H1 (cell line): ENCODE measurements at regions not wholly inside any gene's neighbourhood (a gene's known extent, or its start where the extent isn't known, plus 50 kb on each side); places are given as distances from the start of the nearest gene placed in this dataset.

Source experiments
- CTCF ChIA-PET: fragments of 300-600 bp; sonication (Branson Sonifier 250); formaldehyde crosslinking; loops from one replicate; lab custom pipeline; 2021; ENCODE audit not compliant: partially characterized antibody; lab: Charles Lee
- POLR2A ChIA-PET: fragments of 300-600 bp; sonication (Branson Sonifier 250); formaldehyde crosslinking; loops from one replicate; lab custom pipeline; 2021; ENCODE audit warnings: inconsistent platforms; ENCODE audit not compliant: partially characterized antibody; lab: Charles Lee
- DNase-seq, 2 experiments: peaks; one replicate each; pipeline versions ENCODE4 v3.0.0 to v3.0.0-alpha.2; 2010 to 2022; ENCODE audit warnings: low spot score in 2 of 2, low read depth in 1 of 2, mixed read lengths in 1 of 2
- FAIRE-seq: peaks from 2 replicates; lab custom pipeline; 2011; peaks lifted over from hg19 to GRCh38; lab: Jason Lieb, UNC
- H2AFZ ChIP-seq: 2 replicates; pipeline ENCODE4 v1.8.1; 2012; ENCODE audit warnings: low read length, inconsistent platforms
- H2AK5ac ChIP-seq: 2 replicates; pipeline ENCODE4 v1.6.1; 2013; ENCODE audit warnings: low read depth, low read length
- H2BK120ac ChIP-seq: replicated peaks from 2 replicates; pipeline ENCODE3; 2013; ENCODE audit warnings: low read depth, low read length, inconsistent platforms
- H2BK12ac ChIP-seq: 2 replicates; pipeline ENCODE4 v1.6.1; 2013; ENCODE audit warnings: low read depth, low read length
- H2BK15ac ChIP-seq: 2 replicates; pipeline ENCODE4 v1.6.1; 2013; ENCODE audit warnings: low read length
- H2BK20ac ChIP-seq: 2 replicates; pipeline ENCODE4 v1.6.1; 2013; ENCODE audit warnings: low read length
- H2BK5ac ChIP-seq: 2 replicates; pipeline ENCODE4 v1.6.1; 2013; ENCODE audit warnings: low read depth, low read length
- H3K14ac ChIP-seq: 2 replicates; pipeline ENCODE4 v1.6.1; 2013; ENCODE audit warnings: inconsistent platforms; ENCODE audit not compliant: insufficient read length
- H3K18ac ChIP-seq: 2 replicates; pipeline ENCODE4 v1.6.1; 2013; ENCODE audit warnings: low read length; ENCODE audit errors: extremely low read depth
- H3K23ac ChIP-seq: 2 replicates; pipeline ENCODE4 v1.6.1; 2013; ENCODE audit warnings: inconsistent platforms; ENCODE audit not compliant: insufficient read length
- H3K23me2 ChIP-seq: 2 replicates; pipeline ENCODE4 v1.6.1; 2013; ENCODE audit warnings: low read depth, low read length
- H3K27ac ChIP-seq: 2 replicates; pipeline ENCODE4 v1.6.1; 2011; ENCODE audit warnings: low read depth, low read length, inconsistent platforms
- H3K27me3 ChIP-seq, 4 experiments: replicated peaks in 1 of 4; 1 replicate in 1 of 4; 2 replicates in 3 of 4; pipeline versions ENCODE4 v1.6.1 to v1.8.1; 2011 to 2013; ENCODE audit warnings: low read length in 3 of 4, mild to moderate bottlenecking in 3 of 4, inconsistent platforms in 2 of 4, mixed read lengths in 2 of 4, moderate library complexity in 1 of 4; ENCODE audit not compliant: control insufficient read depth in 3 of 4, insufficient read depth in 3 of 4; ENCODE audit errors: extremely low read depth in 1 of 4
- H3K36me3 ChIP-seq, 4 experiments: 2 replicates each; pipeline versions ENCODE4 v1.6.1 to v1.8.1; 2011 to 2013; ENCODE audit warnings: mild to moderate bottlenecking in 4 of 4, low read length in 3 of 4, moderate library complexity in 2 of 4, control low read depth in 1 of 4, inconsistent platforms in 1 of 4; ENCODE audit not compliant: insufficient read depth in 4 of 4, control insufficient read depth in 2 of 4
- H3K4ac ChIP-seq: replicated peaks from 2 replicates; pipeline ENCODE3; 2013; ENCODE audit warnings: low read length, low read depth, mixed read lengths, inconsistent platforms; ENCODE audit not compliant: insufficient read length
- H3K4me1 ChIP-seq, 4 experiments: replicated peaks in 1 of 4; 1 replicate in 1 of 4; 2 replicates in 3 of 4; pipeline versions ENCODE4 v1.6.1 to v1.8.1; 2011 to 2013; ENCODE audit warnings: low read length in 3 of 4, inconsistent platforms in 2 of 4, mixed read lengths in 1 of 4; ENCODE audit not compliant: insufficient read depth in 4 of 4, control insufficient read depth in 3 of 4
- H3K4me2 ChIP-seq, 2 experiments: 2 replicates each; pipeline versions ENCODE4 v1.6.1 to v1.8.1; 2011 to 2013; ENCODE audit warnings: low read depth in 2 of 2, low read length in 2 of 2, control low read depth in 1 of 2, inconsistent platforms in 1 of 2, mild to moderate bottlenecking in 1 of 2; ENCODE audit not compliant: insufficient read depth in 1 of 2
- H3K4me3 ChIP-seq, 4 experiments: fragments of 200-600, 300-600 bp in 1 of 4; sonication (generic), shearing (Covaris generic), sonication (Bioruptor Twin) in 1 of 4; 2 replicates each; pipeline versions ENCODE4 v1.5.1 to v1.8.1; 2011 to 2016; ENCODE audit warnings: low read length in 4 of 4, low read depth in 3 of 4, control low read depth in 2 of 4, inconsistent platforms in 2 of 4, mild to moderate bottlenecking in 2 of 4, mixed read lengths in 1 of 4, moderate library complexity in 1 of 4; ENCODE audit not compliant: insufficient read depth in 2 of 4; ENCODE audit errors: extremely low read depth in 1 of 4
- H3K56ac ChIP-seq: replicated peaks from 2 replicates; pipeline ENCODE3; 2013; ENCODE audit warnings: low read depth, mild to moderate bottlenecking, mixed read lengths, low read length, inconsistent platforms; ENCODE audit not compliant: insufficient read length
- H3K79me1 ChIP-seq: 2 replicates; pipeline ENCODE4 v1.6.1; 2013; ENCODE audit warnings: low read depth, low read length, control low read depth
- H3K79me2 ChIP-seq, 2 experiments: 2 replicates each; pipeline versions ENCODE4 v1.6.1 to v1.8.1; 2012 to 2013; ENCODE audit warnings: low read length in 2 of 2, mild to moderate bottlenecking in 2 of 2, inconsistent platforms in 1 of 2; ENCODE audit not compliant: insufficient read depth in 2 of 2, control insufficient read depth in 1 of 2
- H3K9ac ChIP-seq, 4 experiments: replicated peaks in 1 of 4; 1 replicate in 1 of 4; 2 replicates in 3 of 4; pipeline versions ENCODE4 v1.6.1 to v1.8.1; 2011 to 2013; ENCODE audit warnings: low read depth in 3 of 4, low read length in 3 of 4, control low read depth in 2 of 4, mild to moderate bottlenecking in 2 of 4, moderate library complexity in 2 of 4, inconsistent platforms in 1 of 4; ENCODE audit errors: extremely low read depth in 1 of 4
- H3K9me3 ChIP-seq, 2 experiments: 2 replicates each; pipeline versions ENCODE4 v1.6.1 to v1.8.1; 2012 to 2013; ENCODE audit warnings: mild to moderate bottlenecking in 2 of 2, moderate library complexity in 2 of 2, control low read depth in 1 of 2, inconsistent platforms in 1 of 2, low read depth in 1 of 2, low read length in 1 of 2, mixed read lengths in 1 of 2; ENCODE audit not compliant: insufficient read depth in 2 of 2
- H4K20me1 ChIP-seq, 2 experiments: replicated peaks in 1 of 2; 2 replicates each; pipeline versions ENCODE3 to v1.8.1; 2011 to 2013; ENCODE audit warnings: inconsistent platforms in 2 of 2, low read length in 2 of 2, mild to moderate bottlenecking in 1 of 2; ENCODE audit not compliant: insufficient read depth in 2 of 2, control insufficient read depth in 1 of 2
- H4K5ac ChIP-seq: 2 replicates; pipeline ENCODE4 v1.6.1; 2013; ENCODE audit warnings: low read length, low read depth, mixed read lengths, inconsistent platforms; ENCODE audit not compliant: insufficient read length
- H4K8ac ChIP-seq: 2 replicates; pipeline ENCODE4 v1.8.0; 2013; ENCODE audit warnings: mild to moderate bottlenecking, moderate library complexity, low read length, inconsistent platforms; ENCODE audit not compliant: insufficient read depth; ENCODE audit errors: extremely low read depth
- H4K91ac ChIP-seq: replicated peaks from 2 replicates; pipeline ENCODE3; 2013; ENCODE audit warnings: low read length, mixed read lengths, inconsistent platforms; ENCODE audit not compliant: insufficient read length
- BCL11A ChIP-seq, 2 experiments: IDR thresholded peaks; one replicate each; pipeline ENCODE4 v1.6.1; 2011; ENCODE audit warnings: low read depth in 2 of 2, low read length in 2 of 2, mild to moderate bottlenecking in 2 of 2
- FOSL1 ChIP-seq: IDR thresholded peaks from 2 replicates; pipeline ENCODE4 v1.6.1; 2011; ENCODE audit warnings: mild to moderate bottlenecking, low read depth, low read length, moderate library complexity; ENCODE audit not compliant: insufficient read depth
- POLR2A ChIP-seq, 2 experiments: IDR thresholded peaks; 1 replicate in 1 of 2; 2 replicates in 1 of 2; pipeline ENCODE4 v1.6.1; 2011; ENCODE audit warnings: low read depth in 2 of 2, low read length in 2 of 2, mild to moderate bottlenecking in 2 of 2; ENCODE audit errors: control extremely low read depth in 1 of 2
- SP2 ChIP-seq: IDR thresholded peaks from 2 replicates; pipeline ENCODE4 v1.6.1; 2012; ENCODE audit warnings: mild to moderate bottlenecking, low read length, inconsistent platforms
- SP4 ChIP-seq: IDR thresholded peaks from 2 replicates; pipeline ENCODE4 v1.6.1; 2012; ENCODE audit warnings: low read length, inconsistent platforms
- ZNF274 ChIP-seq: IDR thresholded peaks from 2 replicates; pipeline ENCODE4 v1.7.0; 2012; ENCODE audit warnings: low read length, borderline replicate concordance; ENCODE audit errors: extremely low read depth
- WGBS, 2 experiments: shearing (Covaris generic) in 1 of 2; methylation state at CpG; one replicate each; pipeline versions ENCODE4 v1.1.6 to v1.1.7; 2013 to 2015; ENCODE audit warnings: low lambda C conversion rate in 2 of 2, mixed read lengths in 2 of 2, inconsistent platforms in 1 of 2, low coverage in 1 of 2, missing lambda C conversion rate in 1 of 2; ENCODE audit not compliant: insufficient replicate concordance in 2 of 2, insufficient coverage in 1 of 2, insufficient read length in 1 of 2; ENCODE audit errors: extremely low coverage in 1 of 2, missing lambda C conversion rate in 1 of 2; 5-methylcytosine and 5-hydroxymethylcytosine counted together
- TF ChIP-seq, protein P1 (sequence below): IDR thresholded peaks from 2 replicates; pipeline ENCODE4 v1.6.1; 2011; ENCODE audit warnings: low read depth, mild to moderate bottlenecking, low read length; ENCODE audit not compliant: insufficient read depth
- TF ChIP-seq, protein P2 (sequence below): IDR thresholded peaks from 2 replicates; pipeline ENCODE4 v1.6.1; 2012; ENCODE audit warnings: low read length, inconsistent platforms
- TF ChIP-seq, protein P3 (sequence below): IDR thresholded peaks from 2 replicates; pipeline ENCODE4 v1.6.1; 2012; ENCODE audit warnings: inconsistent platforms

DNA sequence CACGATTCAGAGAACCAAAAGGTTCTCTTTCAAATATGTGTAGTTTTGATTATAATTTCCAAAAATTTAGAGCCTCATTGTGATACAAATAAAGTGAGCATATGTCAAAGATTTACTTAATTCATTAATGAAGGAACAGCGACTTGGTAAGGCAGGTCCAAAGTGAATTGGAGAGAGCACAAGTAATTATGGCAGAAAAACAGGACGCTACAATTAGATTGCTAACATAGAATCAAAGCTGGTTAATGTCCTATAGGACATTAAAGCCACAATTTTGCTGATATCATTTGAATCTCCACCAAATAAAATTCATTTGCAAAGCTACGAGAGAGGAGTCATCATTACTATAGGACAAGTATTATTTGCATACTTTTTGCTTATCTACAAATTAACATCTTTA is 164.2 kb downstream of the CCER1 start:
- Histone ChIP-seq H2BK20ac (no peak overlapping the region), H3K4ac (no peak overlapping the region), H3K79me1 (no peaks in the 10 kb centered on the region), H3K4me1 (no peaks in the 10 kb centered on the region), H2BK120ac (no peak overlapping the region), H4K91ac (no peak overlapping the region), H3K36me3 (no peaks in the 10 kb centered on the region), H3K79me2 (no peaks in the 10 kb centered on the region), H2AK5ac (no peak overlapping the region), H2BK15ac (no peak overlapping the region), H3K56ac (no peak overlapping the region), H3K4me2 (no peak overlapping the region), H2BK12ac (no peak overlapping the region), H3K18ac (no peak overlapping the region), H3K27me3 (no peaks in the 10 kb centered on the region), H4K5ac (no peak overlapping the region), H3K4me3 (no peak overlapping the region), H3K23me2 (no peaks in the 10 kb centered on the region), H3K14ac (no peak overlapping the region), H3K9me3 (no peaks in the 10 kb centered on the region), H3K9ac (no peak overlapping the region), H4K20me1 (no peaks in the 10 kb centered on the region), H2AFZ (no peak overlapping the region), H2BK5ac (no peak overlapping the region), H3K23ac (no peak overlapping the region), H3K27ac (no peak overlapping the region), H4K8ac (no peak overlapping the region)
- FAIRE-seq: no peak
- WGBS, 2 experiments: 90% methylated on average over 4 of the region's 4 CpGs; no CpG with 5 or more reads in 1 of the 2 experiments
- no peak for DNase-seq
- ChIA-PET POLR2A (no interaction called here), CTCF (no interaction called here)
- TF ChIP-seq FOSL1 (no peak), BCL11A (IDR thresholded peaks at IDR 0.05; ENCODE audit: low read depth in 2 of 2, low read length in 2 of 2) (no peak), SP2 (no peak), SP4 (no peak), POLR2A (IDR thresholded peaks at IDR 0.05; ENCODE audit: control extremely low read depth in 1 of 2, low read depth in 2 of 2, low read length in 2 of 2) (no peak), ZNF274 (no peak)
- TF ChIP-seq, protein P1, sequence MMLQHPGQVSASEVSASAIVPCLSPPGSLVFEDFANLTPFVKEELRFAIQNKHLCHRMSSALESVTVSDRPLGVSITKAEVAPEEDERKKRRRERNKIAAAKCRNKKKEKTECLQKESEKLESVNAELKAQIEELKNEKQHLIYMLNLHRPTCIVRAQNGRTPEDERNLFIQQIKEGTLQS: no peak
- TF ChIP-seq, protein P2, sequence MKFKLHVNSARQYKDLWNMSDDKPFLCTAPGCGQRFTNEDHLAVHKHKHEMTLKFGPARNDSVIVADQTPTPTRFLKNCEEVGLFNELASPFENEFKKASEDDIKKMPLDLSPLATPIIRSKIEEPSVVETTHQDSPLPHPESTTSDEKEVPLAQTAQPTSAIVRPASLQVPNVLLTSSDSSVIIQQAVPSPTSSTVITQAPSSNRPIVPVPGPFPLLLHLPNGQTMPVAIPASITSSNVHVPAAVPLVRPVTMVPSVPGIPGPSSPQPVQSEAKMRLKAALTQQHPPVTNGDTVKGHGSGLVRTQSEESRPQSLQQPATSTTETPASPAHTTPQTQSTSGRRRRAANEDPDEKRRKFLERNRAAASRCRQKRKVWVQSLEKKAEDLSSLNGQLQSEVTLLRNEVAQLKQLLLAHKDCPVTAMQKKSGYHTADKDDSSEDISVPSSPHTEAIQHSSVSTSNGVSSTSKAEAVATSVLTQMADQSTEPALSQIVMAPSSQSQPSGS: no peak
- TF ChIP-seq, protein P3, sequence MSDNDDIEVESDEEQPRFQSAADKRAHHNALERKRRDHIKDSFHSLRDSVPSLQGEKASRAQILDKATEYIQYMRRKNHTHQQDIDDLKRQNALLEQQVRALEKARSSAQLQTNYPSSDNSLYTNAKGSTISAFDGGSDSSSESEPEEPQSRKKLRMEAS: no peak
